ENCODE measurements at regions not wholly inside any gene's neighbourhood (a gene's known extent, or its start where the extent isn't known, plus 50 kb on each side); places are given as distances from the start of the nearest gene placed in this dataset.
A peak's percentile ranks its signal among the peaks of the same experiment; 100 is the strongest.

- no peak for DNase-seq
These were observed 111.9 kb downstream of the CEBPB start for GRCh38 chr20:50302341-50303057.

- peak in 1 of 2 experiments; percentile 52 for DNase-seq
These were observed 113.2 kb downstream of the CEBPB start for GRCh38 chr20:50303573-50304500.

- DNase-seq = no peak
These were observed 113.8 kb downstream of the CEBPB start for GRCh38 chr20:50304501-50304856.

- DNase-seq = no peak
These were observed 114.4 kb downstream of the CEBPB start for GRCh38 chr20:50304923-50305635.

- peak in 1 of 2 experiments; percentile 33 for DNase-seq
These were observed 115.2 kb downstream of the CEBPB start for GRCh38 chr20:50305636-50306477.

GRCh38 chr20:50306478-50307423, 116.1 kb downstream of the CEBPB start:
- DNase-seq = no peak

GRCh38 chr20:50308166-50308512, 117.5 kb downstream of the CEBPB start:
- no peak for DNase-seq

GRCh38 chr20:50308513-50309279, 118.1 kb downstream of the CEBPB start:
- no peak for DNase-seq

- no peak for DNase-seq
These were observed 118.7 kb downstream of the CEBPB start for GRCh38 chr20:50309280-50309763.

GRCh38 chr20:50309764-50310672, 119.4 kb downstream of the CEBPB start:
- DNase-seq = no peak

- no peak for DNase-seq
These were observed 120.0 kb downstream of the CEBPB start for GRCh38 chr20:50310673-50311051.

GRCh38 chr20:50311308-50312001, 120.8 kb downstream of the CEBPB start:
- DNase-seq = no peak

- no peak for DNase-seq
These were observed 121.5 kb downstream of the CEBPB start for GRCh38 chr20:50312002-50312681.

- DNase-seq = no peak
These were observed 122.3 kb downstream of the CEBPB start for GRCh38 chr20:50312682-50313521.

GRCh38 chr20:50313522-50313820, 122.8 kb downstream of the CEBPB start:
- DNase-seq = no peak

GRCh38 chr20:50313827-50314677, 123.4 kb downstream of the CEBPB start:
- no peak for DNase-seq

Measured in NCI-H524 (cell line).